DMS79 (cell line): ENCODE measurements at regions not wholly inside any gene's neighbourhood (a gene's known extent, or its start where the extent isn't known, plus 50 kb on each side); places are given as distances from the start of the nearest gene placed in this dataset.
"Not testable (repeated sequence)": the region's sequence is repeated elsewhere in the genome, so short reads cannot be mapped to it uniquely, and the experiment has no call there.

Experiments
- DNase-seq: peaks from one replicate; lab custom pipeline; 2025; lab: John Stamatoyannopoulos, UW

- DNase-seq: no peak
Measured at GRCh38 chr1:177723533-177723932, 246.3 kb downstream of the SEC16B start.

GRCh38 chr1:177710696-177711620, 258.9 kb downstream of the SEC16B start:
- DNase-seq: no peak

GRCh38 chr1:177708406-177708805, 261.5 kb downstream of the SEC16B start:
- DNase-seq: no peak

GRCh38 chr1:177706977-177707376, 262.9 kb downstream of the SEC16B start:
- no peak for DNase-seq

GRCh38 chr1:177705839-177706238, 264.0 kb downstream of the SEC16B start:
- no peak for DNase-seq

- DNase-seq: no peak
Measured at GRCh38 chr1:177703888-177704446, 265.9 kb downstream of the SEC16B start.

- DNase-seq: no peak
Measured at GRCh38 chr1:177701654-177702353, 268.1 kb downstream of the SEC16B start.

- DNase-seq: no peak
Measured at GRCh38 chr1:177700856-177701255, 269.0 kb downstream of the SEC16B start.

GRCh38 chr1:177690996-177691395, 278.9 kb downstream of the SEC16B start:
- no peak for DNase-seq

GRCh38 chr1:177687544-177687943, 282.3 kb downstream of the SEC16B start:
- DNase-seq: no peak

- DNase-seq: no peak
Measured at GRCh38 chr1:177686933-177687332, 282.9 kb downstream of the SEC16B start.

GRCh38 chr1:177669161-177669560, 300.7 kb downstream of the SEC16B start:
- no peak for DNase-seq

GRCh38 chr1:177665935-177666334, 303.9 kb downstream of the SEC16B start:
- no peak for DNase-seq

- not testable (repeated sequence) for DNase-seq
Measured at GRCh38 chr1:177664742-177665141, 305.1 kb downstream of the SEC16B start.

GRCh38 chr1:177660188-177660587, 309.7 kb downstream of the SEC16B start:
- no peak for DNase-seq

- no peak for DNase-seq
Measured at GRCh38 chr1:177659281-177659680, 310.6 kb downstream of the SEC16B start.

- no peak for DNase-seq
Measured at GRCh38 chr1:177656598-177656997, 313.3 kb downstream of the SEC16B start.

GRCh38 chr1:177650947-177651346, 318.9 kb downstream of the SEC16B start:
- no peak for DNase-seq

- no peak for DNase-seq
Measured at GRCh38 chr1:177648731-177649265, 321.1 kb downstream of the SEC16B start.

- DNase-seq: no peak
Measured at GRCh38 chr1:177648138-177648537, 321.7 kb downstream of the SEC16B start.

- no peak for DNase-seq
Measured at GRCh38 chr1:177646757-177647730, 322.8 kb downstream of the SEC16B start.
